ENCODE measurements at regions not wholly inside any gene's neighbourhood (a gene's known extent, or its start where the extent isn't known, plus 50 kb on each side); places are given as distances from the start of the nearest gene placed in this dataset.

GRCh38 chr12:60616400-60616799 lies 1020.6 kb downstream of the SLC16A7 start:
- no peaks in the 10 kb centered on the region for H3K27me3 ChIP-seq (ENCODE audit: control insufficient read depth, insufficient read depth, low read length)
- CTCF ChIA-PET = no interaction called here
- H3K4me3 ChIP-seq (ENCODE audit: low read depth, low read length) = no peak overlapping the region
- no peak for DNase-seq (ENCODE audit: low read depth)
- POLR2A ChIA-PET = no interaction called here
- no peak for TF ChIP-seq CTCF (IDR thresholded peaks at IDR 0.05; ENCODE audit: insufficient read depth, low read depth, low read length)
- H3K36me3 ChIP-seq (ENCODE audit: control insufficient read depth, insufficient read depth, low read length) = no peaks in the 10 kb centered on the region

DNA sequence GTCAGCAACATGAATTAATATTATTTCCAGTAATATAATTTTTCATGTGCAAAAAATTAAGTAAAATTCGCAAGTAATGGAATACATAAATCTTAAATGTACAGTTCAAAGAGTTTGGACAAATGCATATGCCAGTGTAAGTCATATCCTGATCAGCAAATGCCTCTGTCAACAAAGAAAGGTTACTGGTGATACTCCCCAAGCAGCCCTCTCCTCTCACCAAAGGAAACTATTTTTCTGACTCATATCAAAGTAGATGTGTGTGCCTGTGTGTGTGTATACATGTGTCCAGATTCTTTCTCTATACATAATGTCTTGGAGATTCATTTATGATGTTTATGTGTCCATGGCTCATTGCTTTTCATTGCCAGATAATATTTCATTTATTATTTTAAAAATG lies 1035.0 kb downstream of the SLC16A7 start:
- POLR2A ChIA-PET = no interaction called here
- CTCF ChIA-PET = no interaction called here
- H3K36me3 ChIP-seq (ENCODE audit: control insufficient read depth, insufficient read depth, low read length) = no peaks in the 10 kb centered on the region
- no peak overlapping the region for H3K4me3 ChIP-seq (ENCODE audit: low read depth, low read length)
- no peaks in the 10 kb centered on the region for H3K27me3 ChIP-seq (ENCODE audit: control insufficient read depth, insufficient read depth, low read length)
- TF ChIP-seq CTCF (IDR thresholded peaks at IDR 0.05; ENCODE audit: insufficient read depth, low read depth, low read length) = no peak
- no peak for DNase-seq (ENCODE audit: low read depth)

- TF ChIP-seq CTCF (IDR thresholded peaks at IDR 0.05; ENCODE audit: insufficient read depth, low read depth, low read length) = no peak
- Histone ChIP-seq H3K4me3 (ENCODE audit: low read depth, low read length) (no peak overlapping the region), H3K36me3 (ENCODE audit: control insufficient read depth, insufficient read depth, low read length) (no peaks in the 10 kb centered on the region), H3K27me3 (ENCODE audit: control insufficient read depth, insufficient read depth, low read length) (no peaks in the 10 kb centered on the region)
- POLR2A ChIA-PET = no interaction called here
- CTCF ChIA-PET = no interaction called here
- no peak for DNase-seq (ENCODE audit: low read depth)
These were observed 1048.2 kb downstream of the SLC16A7 start for GRCh38 chr12:60644076-60644475.

- DNase-seq (ENCODE audit: low read depth) = no peak
- Histone ChIP-seq H3K4me3 (ENCODE audit: low read depth, low read length) (no peak overlapping the region), H3K27me3 (ENCODE audit: control insufficient read depth, insufficient read depth, low read length) (no peaks in the 10 kb centered on the region), H3K36me3 (ENCODE audit: control insufficient read depth, insufficient read depth, low read length) (no peaks in the 10 kb centered on the region)
- ChIA-PET POLR2A (no interaction called here), CTCF (no interaction called here)
- no peak for TF ChIP-seq CTCF (IDR thresholded peaks at IDR 0.05; ENCODE audit: insufficient read depth, low read depth, low read length)
These were observed 1071.1 kb downstream of the SLC16A7 start for GRCh38 chr12:60666895-60667294.

- Histone ChIP-seq H3K27me3 (ENCODE audit: control insufficient read depth, insufficient read depth, low read length) (no peaks in the 10 kb centered on the region), H3K4me3 (ENCODE audit: low read depth, low read length) (no peak overlapping the region), H3K36me3 (ENCODE audit: control insufficient read depth, insufficient read depth, low read length) (no peaks in the 10 kb centered on the region)
- POLR2A ChIA-PET = no interaction called here
- CTCF ChIA-PET = no interaction called here
- no peak for DNase-seq (ENCODE audit: low read depth)
- no peak for TF ChIP-seq CTCF (IDR thresholded peaks at IDR 0.05; ENCODE audit: insufficient read depth, low read depth, low read length)
These were observed 1077.1 kb downstream of the SLC16A7 start for GRCh38 chr12:60672949-60673348.

Data from BJ (cell line).